ENCODE measurements at regions not wholly inside any gene's neighbourhood (a gene's known extent, or its start where the extent isn't known, plus 50 kb on each side); places are given as distances from the start of the nearest gene placed in this dataset.

DNA sequence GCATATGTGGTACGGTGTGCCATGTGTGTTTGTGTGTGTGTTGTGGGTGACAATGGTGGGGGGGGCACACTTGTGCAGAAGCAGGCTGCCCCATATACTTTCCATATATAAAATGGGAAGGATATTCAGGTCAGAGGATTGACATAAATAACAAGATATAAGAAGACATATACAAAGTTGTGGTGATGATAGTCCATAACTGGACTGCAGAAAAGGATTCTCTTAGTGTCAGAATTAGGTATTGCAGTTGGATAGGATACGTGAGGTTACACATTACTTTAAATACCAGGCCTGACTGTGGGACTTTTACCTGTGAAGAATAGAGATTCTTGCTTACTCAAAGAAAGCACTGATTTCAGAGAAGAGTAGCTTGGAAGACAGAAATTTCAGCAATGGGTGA, 1260.3 kb downstream of the EPHA7 start:
- Histone ChIP-seq H4K5ac (ENCODE audit: insufficient read length, low read depth, low read length) (no peak overlapping the region), H3K23ac (ENCODE audit: insufficient read length) (no peak overlapping the region), H2BK15ac (ENCODE audit: low read length) (no peak overlapping the region), H2BK120ac (replicated peaks; ENCODE audit: low read depth, low read length) (no peak overlapping the region), H3K79me2 (ENCODE audit: control insufficient read depth in 1 of 2, insufficient read depth in 2 of 2, low read length in 2 of 2) (no peaks in the 10 kb centered on the region), H2BK20ac (ENCODE audit: low read length) (no peak overlapping the region), H2BK12ac (ENCODE audit: low read depth, low read length) (no peak overlapping the region), H3K18ac (ENCODE audit: extremely low read depth, low read length) (no peak overlapping the region), H3K36me3 (ENCODE audit: control insufficient read depth in 2 of 4, insufficient read depth in 4 of 4, low read length in 3 of 4) (no peaks in the 10 kb centered on the region), H3K23me2 (ENCODE audit: low read depth, low read length) (no peaks in the 10 kb centered on the region), H3K27ac (ENCODE audit: low read depth, low read length) (no peak overlapping the region), H4K91ac (replicated peaks; ENCODE audit: insufficient read length, low read length) (no peak overlapping the region), H3K4me2 (ENCODE audit: insufficient read depth in 1 of 2, low read depth in 2 of 2, low read length in 2 of 2) (no peak overlapping the region), H4K20me1 (replicated peaks in 1 of 2; ENCODE audit: control insufficient read depth in 1 of 2, insufficient read depth in 2 of 2, low read length in 2 of 2) (no peaks in the 10 kb centered on the region), H3K4ac (replicated peaks; ENCODE audit: insufficient read length, low read depth, low read length) (no peak overlapping the region), H2BK5ac (ENCODE audit: low read depth, low read length) (no peak overlapping the region), H3K14ac (ENCODE audit: insufficient read length) (no peak overlapping the region), H3K56ac (replicated peaks; ENCODE audit: insufficient read length, low read depth, low read length) (no peak overlapping the region), H2AFZ (ENCODE audit: low read length) (no peak overlapping the region), H4K8ac (ENCODE audit: extremely low read depth, insufficient read depth, low read length) (no peak overlapping the region), H3K9ac (replicated peaks in 1 of 4; ENCODE audit: extremely low read depth in 1 of 4, low read depth in 3 of 4, low read length in 3 of 4) (no peak overlapping the region), H3K79me1 (ENCODE audit: low read depth, low read length) (no peaks in the 10 kb centered on the region), H3K9me3 (ENCODE audit: insufficient read depth in 2 of 2, low read depth in 1 of 2, low read length in 1 of 2) (no peaks in the 10 kb centered on the region), H3K27me3 (replicated peaks in 1 of 4; ENCODE audit: control insufficient read depth in 3 of 4, extremely low read depth in 1 of 4, insufficient read depth in 3 of 4, low read length in 3 of 4) (no peaks in the 10 kb centered on the region), H3K4me1 (replicated peaks in 1 of 4; ENCODE audit: control insufficient read depth in 3 of 4, insufficient read depth in 4 of 4, low read length in 3 of 4) (no peaks in the 10 kb centered on the region), H2AK5ac (ENCODE audit: low read depth, low read length) (no peak overlapping the region), H3K4me3 (ENCODE audit: extremely low read depth in 1 of 4, insufficient read depth in 2 of 4, low read depth in 3 of 4, low read length in 4 of 4) (no peak overlapping the region)
- WGBS, 2 experiments (ENCODE audit: extremely low coverage in 1 of 2, insufficient coverage in 1 of 2, insufficient read length in 1 of 2, insufficient replicate concordance in 2 of 2, low coverage in 1 of 2, low lambda C conversion rate in 2 of 2, missing lambda C conversion rate in 1 of 2): 100% methylated on average over 2 of the region's 2 CpGs; no CpG with 5 or more reads in 1 of the 2 experiments
- ChIA-PET POLR2A (ENCODE audit: partially characterized antibody) (no interaction called here), CTCF (ENCODE audit: partially characterized antibody) (interaction anchor here (0.6 to 2.6 kb wide), 9 partner anchors 12 to 880 kb away, joined by 3 to 13 read pairs (median 3); no protein-coding TSS in a partner anchor)
- DNase-seq (ENCODE audit: low read depth in 1 of 2, low spot score in 2 of 2): no peak
- FAIRE-seq: no peak
- no peak for TF ChIP-seq CHD7 (IDR thresholded peaks at IDR 0.05; ENCODE audit: insufficient replicate concordance, low read length)

Data from H1 (cell line).